Left forelimb (tissue), 1 donor: ENCODE measurements at regions not wholly inside any gene's neighbourhood (a gene's known extent, or its start where the extent isn't known, plus 50 kb on each side); places are given as distances from the start of the nearest gene placed in this dataset.
"Not testable (repeated sequence)": the region's sequence is repeated elsewhere in the genome, so short reads cannot be mapped to it uniquely, and the experiment has no call there.

Source experiments
- DNase-seq: peaks from one replicate; pipeline ENCODE4 v3.0.0-alpha.2; 2018; ENCODE audit warnings: low spot score

GRCh38 chr13:68944272-68944671 is 1163.4 kb upstream of the ATXN8OS start:
- no peak for DNase-seq

- no peak for DNase-seq
Measured at GRCh38 chr13:68940049-68940448, 1167.6 kb upstream of the ATXN8OS start.

GRCh38 chr13:68938639-68939038 is 1169.0 kb upstream of the ATXN8OS start:
- DNase-seq: no peak

GRCh38 chr13:68929075-68929745 is 1178.4 kb upstream of the ATXN8OS start:
- no peak for DNase-seq

GRCh38 chr13:68927387-68928026 is 1180.1 kb upstream of the ATXN8OS start:
- no peak for DNase-seq

GRCh38 chr13:68923995-68924394 is 1183.6 kb upstream of the ATXN8OS start:
- DNase-seq: no peak

- no peak for DNase-seq
Measured at GRCh38 chr13:68908879-68909278, 1198.7 kb upstream of the ATXN8OS start.

- DNase-seq: no peak
Measured at GRCh38 chr13:68905186-68905585, 1202.4 kb upstream of the ATXN8OS start.

- DNase-seq: no peak
Measured at GRCh38 chr13:68897331-68897928, 1210.2 kb upstream of the ATXN8OS start.

GRCh38 chr13:68895696-68896095 is 1211.9 kb upstream of the ATXN8OS start:
- DNase-seq: no peak

GRCh38 chr13:68893721-68894120 is 1213.9 kb upstream of the ATXN8OS start:
- DNase-seq: not testable (repeated sequence)

- not testable (repeated sequence) for DNase-seq
Measured at GRCh38 chr13:68892596-68892995, 1215.0 kb upstream of the ATXN8OS start.

- not testable (repeated sequence) for DNase-seq
Measured at GRCh38 chr13:68890101-68890500, 1217.5 kb upstream of the ATXN8OS start.

- no peak for DNase-seq
Measured at GRCh38 chr13:68888832-68889231, 1218.8 kb upstream of the ATXN8OS start.

GRCh38 chr13:68872338-68872737 is 1235.3 kb upstream of the ATXN8OS start:
- no peak for DNase-seq

GRCh38 chr13:68851026-68851425 is 1256.6 kb upstream of the ATXN8OS start:
- no peak for DNase-seq

- no peak for DNase-seq
Measured at GRCh38 chr13:68850160-68850559, 1257.5 kb upstream of the ATXN8OS start.

GRCh38 chr13:68846663-68847062 is 1261.0 kb upstream of the ATXN8OS start:
- DNase-seq: no peak

- DNase-seq: no peak
Measured at GRCh38 chr13:68834375-68834774, 1273.3 kb upstream of the ATXN8OS start.

- DNase-seq: no peak
Measured at GRCh38 chr13:68816715-68817114, 1290.9 kb upstream of the ATXN8OS start.

GRCh38 chr13:68813180-68813796 is 1294.3 kb upstream of the ATXN8OS start:
- DNase-seq: no peak

GRCh38 chr13:68810660-68811059 is 1297.0 kb upstream of the ATXN8OS start:
- DNase-seq: no peak

GRCh38 chr13:68808456-68808855 is 1299.2 kb upstream of the ATXN8OS start:
- DNase-seq: no peak
